Astrocyte (in vitro differentiated cells and primary cell): ENCODE measurements at regions not wholly inside any gene's neighbourhood (a gene's known extent, or its start where the extent isn't known, plus 50 kb on each side); places are given as distances from the start of the nearest gene placed in this dataset.
"Not testable (repeated sequence)": the region's sequence is repeated elsewhere in the genome, so short reads cannot be mapped to it uniquely, and the experiment has no call there.

Experiments
- DNase-seq: peaks from one replicate; pipeline ENCODE4 v3.0.0-alpha.2; 2010; ENCODE audit warnings: low read depth
- FAIRE-seq: peaks from 2 replicates; lab custom pipeline; 2011; peaks lifted over from hg19 to GRCh38; lab: Jason Lieb, UNC
- H2AFZ ChIP-seq: 2 replicates; pipeline ENCODE4 v1.6.0; 2012; ENCODE audit warnings: low read depth, low read length, inconsistent platforms
- H3K27ac ChIP-seq: 2 replicates; pipeline ENCODE4 v1.5.1; 2011; ENCODE audit warnings: low read depth, low read length, inconsistent platforms
- H3K27me3 ChIP-seq: 2 replicates; pipeline ENCODE4 v1.6.0; 2011; ENCODE audit warnings: low read length, inconsistent platforms; ENCODE audit not compliant: insufficient read depth
- H3K36me3 ChIP-seq: 2 replicates; pipeline ENCODE4 v1.5.1; 2011; ENCODE audit warnings: low read length, inconsistent platforms; ENCODE audit not compliant: insufficient read depth
- H3K4me1 ChIP-seq: 2 replicates; pipeline ENCODE4 v1.5.1; 2011; ENCODE audit warnings: low read length, inconsistent platforms; ENCODE audit not compliant: insufficient read depth
- H3K4me2 ChIP-seq: 2 replicates; pipeline ENCODE4 v1.6.0; 2012; ENCODE audit warnings: low read length, inconsistent platforms
- H3K4me3 ChIP-seq: 2 replicates; pipeline ENCODE4 v1.5.1; 2011; ENCODE audit warnings: low read depth, mild to moderate bottlenecking, low read length, inconsistent platforms; ENCODE audit not compliant: insufficient read depth
- H3K79me2 ChIP-seq: 2 replicates; pipeline ENCODE4 v1.6.0; 2012; ENCODE audit warnings: mild to moderate bottlenecking, low read length, inconsistent platforms; ENCODE audit not compliant: insufficient read depth
- H3K9ac ChIP-seq: 2 replicates; pipeline ENCODE4 v1.6.0; 2012; ENCODE audit warnings: mild to moderate bottlenecking, low read length, inconsistent platforms
- H3K9me3 ChIP-seq: 2 replicates; pipeline ENCODE4 v1.5.1; 2012; ENCODE audit warnings: low read depth, mild to moderate bottlenecking, low read length, inconsistent platforms; ENCODE audit not compliant: insufficient read depth
- H4K20me1 ChIP-seq: 2 replicates; pipeline ENCODE4 v1.6.0; 2012; ENCODE audit warnings: low read length, inconsistent platforms; ENCODE audit not compliant: insufficient read depth
- H3K27ac Mint-ChIP-seq: one replicate; pipeline ENCODE4 v1.8.0; 2021; ENCODE audit warnings: mild to moderate bottlenecking, mixed read lengths; ENCODE audit not compliant: unreplicated experiment
- H3K27me3 Mint-ChIP-seq: one replicate; pipeline ENCODE4 v1.8.0; 2021; ENCODE audit warnings: low read depth, mixed read lengths; ENCODE audit not compliant: unreplicated experiment
- H3K36me3 Mint-ChIP-seq: one replicate; pipeline ENCODE4 v1.8.0; 2021; ENCODE audit warnings: low read depth, mixed read lengths; ENCODE audit not compliant: unreplicated experiment
- H3K4me1 Mint-ChIP-seq: one replicate; pipeline ENCODE4 v1.8.0; 2021; ENCODE audit warnings: low read depth, mixed read lengths; ENCODE audit not compliant: unreplicated experiment
- H3K4me3 Mint-ChIP-seq: one replicate; pipeline ENCODE4 v1.8.0; 2021; ENCODE audit warnings: mild to moderate bottlenecking, moderate library complexity, mixed read lengths; ENCODE audit not compliant: unreplicated experiment
- H3K9me3 Mint-ChIP-seq: one replicate; pipeline ENCODE4 v1.8.0; 2021; ENCODE audit warnings: mild to moderate bottlenecking, mixed read lengths; ENCODE audit not compliant: unreplicated experiment
- CTCF ChIP-seq: IDR thresholded peaks from 2 replicates; pipeline ENCODE4 v1.5.1; 2011; ENCODE audit warnings: low read depth, mild to moderate bottlenecking, inconsistent platforms, low read length, moderate library complexity; ENCODE audit not compliant: insufficient read depth
- EZH2 ChIP-seq: IDR thresholded peaks from 2 replicates; pipeline ENCODE4 v1.6.1; 2012; ENCODE audit warnings: mild to moderate bottlenecking, low read length, inconsistent platforms; ENCODE audit not compliant: insufficient read depth

GRCh38 chr2:42988055-42988454 is 195.7 kb upstream of the HAAO start:
- H3K36me3 ChIP-seq, H3K4me1 Mint-ChIP-seq, H3K4me1 ChIP-seq, H3K27ac Mint-ChIP-seq, H4K20me1 ChIP-seq, H3K79me2 ChIP-seq, H3K9ac ChIP-seq, H3K27ac ChIP-seq, H3K9me3 Mint-ChIP-seq, H3K36me3 Mint-ChIP-seq, H2AFZ ChIP-seq, DNase-seq, H3K4me2 ChIP-seq, H3K4me3 Mint-ChIP-seq, H3K4me3 ChIP-seq, H3K27me3 Mint-ChIP-seq, H3K27me3 ChIP-seq, H3K9me3 ChIP-seq, FAIRE-seq: not testable (repeated sequence)

- no peaks in the 10 kb centered on the region for H3K4me1 ChIP-seq
- no peaks in the 10 kb centered on the region for H3K9me3 ChIP-seq
- H3K79me2 ChIP-seq = no peaks in the 10 kb centered on the region
- H3K9ac ChIP-seq = no peak overlapping the region
- H3K4me3 ChIP-seq = no peak overlapping the region
- no peak overlapping the region for H3K27ac ChIP-seq
- FAIRE-seq (no peak), DNase-seq (peak; percentile 74)
- H3K4me1 Mint-ChIP-seq = no peaks in the 10 kb centered on the region
- H2AFZ ChIP-seq = no peak overlapping the region
- H3K4me3 Mint-ChIP-seq = no peak overlapping the region
- TF ChIP-seq EZH2 = no peak
- no peak for TF ChIP-seq CTCF
- no peaks in the 10 kb centered on the region for H3K36me3 Mint-ChIP-seq
- H3K27ac Mint-ChIP-seq = no peak overlapping the region
- no peak overlapping the region for H3K4me2 ChIP-seq
- H4K20me1 ChIP-seq = no peaks in the 10 kb centered on the region
- peaks cover 12% of the 10 kb centered on the region for H3K27me3 Mint-ChIP-seq
- H3K36me3 ChIP-seq = no peaks in the 10 kb centered on the region
- no peaks in the 10 kb centered on the region for H3K9me3 Mint-ChIP-seq
- no peaks in the 10 kb centered on the region for H3K27me3 ChIP-seq
These were observed 194.9 kb upstream of the HAAO start for GRCh38 chr2:42987112-42987922.

GRCh38 chr2:42984617-42985016 is 192.2 kb upstream of the HAAO start:
- no peaks in the 10 kb centered on the region for H3K79me2 ChIP-seq
- H3K27me3 ChIP-seq = no peaks in the 10 kb centered on the region
- H3K4me2 ChIP-seq = no peak overlapping the region
- Mint-ChIP-seq H3K27me3 (peaks cover 12% of the 10 kb centered on the region), H3K4me1 (no peaks in the 10 kb centered on the region), H3K27ac (no peak overlapping the region), H3K4me3 (no peak overlapping the region), H3K36me3 (no peaks in the 10 kb centered on the region), H3K9me3 (no peaks in the 10 kb centered on the region)
- H3K9me3 ChIP-seq = no peaks in the 10 kb centered on the region
- no peak overlapping the region for H3K27ac ChIP-seq
- DNase-seq (no peak), FAIRE-seq (no peak)
- no peaks in the 10 kb centered on the region for H3K4me1 ChIP-seq
- no peak overlapping the region for H3K9ac ChIP-seq
- no peak overlapping the region for H2AFZ ChIP-seq
- no peak overlapping the region for H3K4me3 ChIP-seq
- TF ChIP-seq EZH2 (no peak), CTCF (no peak)
- H3K36me3 ChIP-seq = no peaks in the 10 kb centered on the region
- no peaks in the 10 kb centered on the region for H4K20me1 ChIP-seq
